Activated B cell treated with CpG ODN at 0.5 μM for 24 hours (primary cell): ENCODE measurements at regions not wholly inside any gene's neighbourhood (a gene's known extent, or its start where the extent isn't known, plus 50 kb on each side); places are given as distances from the start of the nearest gene placed in this dataset.
A peak's percentile ranks its signal among the peaks of the same experiment; 100 is the strongest.
"Not testable (repeated sequence)": the region's sequence is repeated elsewhere in the genome, so short reads cannot be mapped to it uniquely, and the experiment has no call there.

ENCODE experiments used
- ATAC-seq: fragments of 200-7000 bp; cut with Tn5 transposase; one replicate; pipeline ENCODE4 v1.10.0; 2021; ENCODE audit warnings: low read depth, mild to moderate bottlenecking, moderate library complexity
- CTCF ChIA-PET: fragments of 350-600 bp; sonication (Branson Sonifier 250); formaldehyde crosslinking; loops from one replicate; lab custom pipeline; 2021; ENCODE audit warnings: antibody characterized with exemption; lab: Charles Lee
- POLR2A ChIA-PET: fragments of 350-600 bp; sonication (Branson Sonifier 250); formaldehyde crosslinking; loops from one replicate; lab custom pipeline; 2021; ENCODE audit warnings: antibody characterized with exemption; lab: Charles Lee
- DNase-seq: peaks from one replicate; pipeline ENCODE4 v3.0.0; 2022
- H3K27ac Mint-ChIP-seq: one replicate; pipeline ENCODE4 v1.8.0; 2020; ENCODE audit warnings: mixed read lengths
- H3K27me3 Mint-ChIP-seq: one replicate; pipeline ENCODE4 v1.8.0; 2021; ENCODE audit warnings: mixed read lengths
- H3K36me3 Mint-ChIP-seq: one replicate; pipeline ENCODE4 v1.8.0; 2021; ENCODE audit warnings: low read depth, mixed read lengths
- H3K4me1 Mint-ChIP-seq: one replicate; pipeline ENCODE4 v1.8.0; 2021; ENCODE audit warnings: mixed read lengths
- H3K4me3 Mint-ChIP-seq: one replicate; pipeline ENCODE4 v1.8.0; 2020; ENCODE audit warnings: mild to moderate bottlenecking, mixed read lengths
- H3K9me3 Mint-ChIP-seq: one replicate; pipeline ENCODE4 v1.8.0; 2020; ENCODE audit warnings: mixed read lengths
- intact Hi-C: fragments of 100-400 bp; cut with micrococcal nuclease; formaldehyde crosslinking; loops from one replicate; pipeline ENCODE4 v1.15.1; 2024
- TF ChIP-seq, protein P1 (sequence below): fragments of 200-600 bp; IDR thresholded peaks from one replicate; pipeline ENCODE4 v1.8.0; 2022; ENCODE audit warnings: antibody characterized with exemption, mild to moderate bottlenecking

DNA sequence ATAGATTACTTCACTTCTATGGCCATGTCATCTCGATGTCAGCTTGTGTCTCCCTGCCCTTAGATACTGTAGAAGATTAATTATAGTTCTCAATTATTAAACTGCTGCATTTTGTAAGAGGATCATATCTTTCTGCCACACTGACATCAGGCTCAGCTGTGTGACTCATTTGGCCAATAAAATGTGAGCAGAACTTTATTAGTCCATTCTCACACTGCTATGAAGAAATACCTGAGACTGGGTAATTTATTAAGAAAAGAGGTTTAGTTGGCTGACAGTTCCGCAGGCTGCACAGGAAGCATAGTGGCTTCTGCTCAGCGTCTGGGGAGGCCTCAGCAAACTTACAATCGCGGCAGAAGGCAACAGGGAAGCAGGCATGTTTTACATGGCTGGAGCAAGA is 290.4 kb downstream of the RAD51AP2 start:
- H3K4me3 Mint-ChIP-seq, result no peak overlapping the region
- intact Hi-C loops, result no loop called here
- H3K4me1 Mint-ChIP-seq, result peaks cover 2% of the 10 kb centered on the region
- DNase-seq (no peak), ATAC-seq (no peak)
- H3K9me3 Mint-ChIP-seq, result peaks cover under 1% of the 10 kb centered on the region
- POLR2A ChIA-PET, result no interaction called here
- TF ChIP-seq, protein P1, sequence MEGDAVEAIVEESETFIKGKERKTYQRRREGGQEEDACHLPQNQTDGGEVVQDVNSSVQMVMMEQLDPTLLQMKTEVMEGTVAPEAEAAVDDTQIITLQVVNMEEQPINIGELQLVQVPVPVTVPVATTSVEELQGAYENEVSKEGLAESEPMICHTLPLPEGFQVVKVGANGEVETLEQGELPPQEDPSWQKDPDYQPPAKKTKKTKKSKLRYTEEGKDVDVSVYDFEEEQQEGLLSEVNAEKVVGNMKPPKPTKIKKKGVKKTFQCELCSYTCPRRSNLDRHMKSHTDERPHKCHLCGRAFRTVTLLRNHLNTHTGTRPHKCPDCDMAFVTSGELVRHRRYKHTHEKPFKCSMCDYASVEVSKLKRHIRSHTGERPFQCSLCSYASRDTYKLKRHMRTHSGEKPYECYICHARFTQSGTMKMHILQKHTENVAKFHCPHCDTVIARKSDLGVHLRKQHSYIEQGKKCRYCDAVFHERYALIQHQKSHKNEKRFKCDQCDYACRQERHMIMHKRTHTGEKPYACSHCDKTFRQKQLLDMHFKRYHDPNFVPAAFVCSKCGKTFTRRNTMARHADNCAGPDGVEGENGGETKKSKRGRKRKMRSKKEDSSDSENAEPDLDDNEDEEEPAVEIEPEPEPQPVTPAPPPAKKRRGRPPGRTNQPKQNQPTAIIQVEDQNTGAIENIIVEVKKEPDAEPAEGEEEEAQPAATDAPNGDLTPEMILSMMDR, result no peak
- CTCF ChIA-PET, result no interaction called here
- H3K27ac Mint-ChIP-seq, result no peak overlapping the region
- H3K27me3 Mint-ChIP-seq, result no peaks in the 10 kb centered on the region
- no peaks in the 10 kb centered on the region for H3K36me3 Mint-ChIP-seq

DNA sequence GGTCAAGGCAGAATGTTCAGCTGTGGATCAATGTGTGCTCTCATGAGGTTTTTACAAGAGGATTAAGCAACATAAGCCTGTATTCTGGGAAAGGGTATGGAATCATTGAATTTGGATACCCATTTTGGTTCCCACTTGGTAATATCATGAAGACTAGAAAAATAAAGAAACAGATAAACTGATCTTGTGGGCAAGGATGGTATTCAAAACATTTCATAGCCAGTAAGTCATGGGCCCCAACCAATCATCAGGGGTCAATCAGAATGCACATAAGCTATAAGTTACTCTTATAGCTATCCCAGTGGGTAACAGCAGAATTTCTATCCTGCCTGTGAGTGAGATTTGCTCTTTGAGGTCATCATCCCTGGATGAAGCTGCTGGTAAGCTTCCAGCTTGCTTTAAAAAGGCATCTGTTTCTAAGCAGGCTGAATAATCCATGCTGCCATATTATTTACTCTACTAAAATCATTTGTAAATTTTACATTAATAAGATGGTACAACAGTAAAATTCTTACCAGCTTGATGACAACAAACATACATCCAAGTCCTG is 291.2 kb downstream of the RAD51AP2 start:
- peaks cover 2% of the 10 kb centered on the region for H3K4me1 Mint-ChIP-seq
- ATAC-seq (no peak), DNase-seq (no peak)
- TF ChIP-seq, protein P1, result no peak
- H3K4me3 Mint-ChIP-seq, result no peak overlapping the region
- no peak overlapping the region for H3K27ac Mint-ChIP-seq
- no peaks in the 10 kb centered on the region for H3K9me3 Mint-ChIP-seq
- ChIA-PET CTCF (no interaction called here), POLR2A (no interaction called here)
- no peaks in the 10 kb centered on the region for H3K36me3 Mint-ChIP-seq
- intact Hi-C loops, result no loop called here
- no peaks in the 10 kb centered on the region for H3K27me3 Mint-ChIP-seq

DNA sequence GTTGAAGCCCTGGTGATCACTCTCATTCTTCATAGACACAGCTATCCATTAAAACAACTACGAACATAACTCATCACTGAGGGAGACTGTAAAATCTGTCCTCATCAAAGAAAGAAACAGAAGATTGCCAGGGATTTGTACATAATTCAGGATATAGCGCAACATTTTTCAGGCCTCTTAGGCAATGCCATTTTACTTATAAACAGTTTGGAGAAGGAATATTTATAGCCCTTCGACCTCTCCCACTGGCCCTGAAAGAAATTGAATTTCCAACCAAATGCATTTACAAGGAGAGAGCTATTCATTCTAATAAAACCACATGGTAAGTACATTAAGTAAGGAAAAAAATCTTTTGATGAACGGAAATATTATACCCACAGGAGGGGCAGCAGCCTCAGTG is 295.0 kb downstream of the RAD51AP2 start:
- Mint-ChIP-seq H3K9me3 (no peaks in the 10 kb centered on the region), H3K4me3 (no peak overlapping the region), H3K36me3 (no peaks in the 10 kb centered on the region), H3K4me1 (peaks cover 2% of the 10 kb centered on the region), H3K27ac (no peak overlapping the region), H3K27me3 (no peaks in the 10 kb centered on the region)
- DNase-seq (no peak), ATAC-seq (no peak)
- TF ChIP-seq, protein P1, result no peak
- intact Hi-C loops, result no loop called here
- CTCF ChIA-PET, result no interaction called here
- POLR2A ChIA-PET, result no interaction called here

DNA sequence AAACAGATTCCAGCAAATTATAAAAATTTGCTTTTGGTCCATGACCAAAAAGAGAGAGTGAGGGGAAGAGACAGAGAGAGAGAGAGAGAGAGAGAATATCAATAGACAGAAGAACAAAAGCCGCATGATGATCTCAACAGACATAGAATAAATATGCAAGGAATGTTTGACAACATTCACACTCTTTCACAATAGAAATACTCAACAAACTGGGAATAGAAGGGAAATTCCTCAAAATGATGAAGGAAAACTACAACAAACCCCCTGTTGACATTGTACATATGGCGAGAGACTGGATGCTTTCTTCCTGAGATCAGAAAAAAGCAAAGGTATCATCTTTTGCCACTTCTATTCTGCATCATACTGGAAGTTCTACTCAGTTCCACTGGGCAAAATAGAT is 309.7 kb downstream of the RAD51AP2 start:
- no peaks in the 10 kb centered on the region for H3K27me3 Mint-ChIP-seq
- H3K9me3 Mint-ChIP-seq, result peaks cover 7% of the 10 kb centered on the region
- H3K4me3 Mint-ChIP-seq, result no peak overlapping the region
- no peaks in the 10 kb centered on the region for H3K36me3 Mint-ChIP-seq
- intact Hi-C loops, result no loop called here
- DNase-seq (no peak), ATAC-seq (no peak)
- H3K4me1 Mint-ChIP-seq, result peaks cover 33% of the 10 kb centered on the region
- H3K27ac Mint-ChIP-seq, result no peak overlapping the region
- CTCF ChIA-PET, result no interaction called here
- POLR2A ChIA-PET, result no interaction called here
- TF ChIP-seq, protein P1, result no peak

DNA sequence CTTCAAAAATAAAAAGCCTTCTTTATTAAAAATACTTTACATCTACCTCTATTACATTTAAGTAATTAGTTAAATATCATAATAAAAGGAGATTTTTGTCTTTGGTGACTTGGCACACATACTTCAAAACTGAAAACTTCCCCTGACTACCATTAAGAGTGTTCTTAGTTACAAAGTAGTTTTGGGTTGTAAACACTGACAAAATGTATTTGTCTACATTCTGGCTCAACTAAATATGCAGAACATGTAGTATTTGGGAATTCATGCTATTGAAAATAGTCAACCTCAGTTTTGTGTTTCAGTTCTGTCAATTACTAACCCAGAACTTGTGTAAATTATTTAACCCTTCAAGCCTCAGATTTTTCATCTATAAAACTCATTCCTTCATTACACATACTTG is 311.5 kb downstream of the RAD51AP2 start:
- TF ChIP-seq, protein P1, result no peak
- Mint-ChIP-seq H3K36me3 (no peaks in the 10 kb centered on the region), H3K9me3 (peaks cover 7% of the 10 kb centered on the region), H3K4me1 (peaks cover 49% of the 10 kb centered on the region), H3K4me3 (no peak overlapping the region), H3K27ac (no peak overlapping the region), H3K27me3 (no peaks in the 10 kb centered on the region)
- POLR2A ChIA-PET, result no interaction called here
- CTCF ChIA-PET, result no interaction called here
- intact Hi-C loops, result no loop called here
- DNase-seq (no peak), ATAC-seq (no peak)

DNA sequence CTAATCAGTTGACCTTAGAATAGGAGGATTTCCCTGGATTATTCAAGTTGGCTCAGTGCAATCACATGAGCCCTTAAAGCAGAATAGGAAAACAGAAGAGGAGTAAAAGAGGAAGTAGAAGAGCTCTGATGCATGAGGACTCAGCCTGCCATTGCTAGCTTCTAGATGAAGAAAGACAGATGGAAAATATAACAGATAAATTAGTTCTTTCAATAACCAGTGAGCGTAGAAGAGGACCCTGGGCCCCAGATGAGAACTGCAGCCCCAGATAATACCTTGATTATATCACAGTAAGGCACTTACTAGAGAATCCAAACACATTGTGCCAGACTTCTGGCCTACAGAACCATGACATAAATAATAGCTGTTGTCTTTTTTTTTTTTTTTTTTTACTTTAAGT is 314.0 kb downstream of the RAD51AP2 start:
- H3K4me3 Mint-ChIP-seq, result not testable (repeated sequence)
- peaks cover 56% of the 10 kb centered on the region for H3K4me1 Mint-ChIP-seq

DNA sequence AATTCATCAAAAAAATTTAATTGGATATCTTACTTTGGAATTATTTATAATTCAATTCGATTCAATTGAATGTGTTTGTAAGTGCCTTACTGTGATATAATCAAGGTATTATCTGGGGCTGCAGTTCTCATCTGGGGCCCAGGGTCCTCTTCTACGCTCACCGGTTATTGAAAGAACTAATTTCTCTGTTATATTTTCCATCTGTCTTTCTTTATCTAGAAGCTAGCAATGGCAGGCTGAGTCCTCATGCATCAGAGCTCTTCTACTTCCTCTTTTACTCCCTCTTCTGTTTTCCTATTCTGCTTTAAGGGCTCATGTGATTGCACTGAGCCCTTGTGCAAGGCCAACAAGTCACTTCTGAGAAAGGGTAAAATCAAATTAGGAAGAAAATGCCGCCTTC is 315.6 kb downstream of the RAD51AP2 start:
- peak overlapping the region; percentile 84 for H3K27ac Mint-ChIP-seq
- POLR2A ChIA-PET, result not testable (repeated sequence)
- CTCF ChIA-PET, result interaction anchor here (0.9 kb wide), 1 partner anchor 25 kb away, joined by 3 read pairs; no protein-coding TSS in a partner anchor

More for the DNA sequence above, 314.0 kb downstream of the RAD51AP2 start:
- intact Hi-C loops, result loop anchor here (5.0 kb wide), 1 partner anchor 37 kb away; no protein-coding TSS in a partner anchor
- H3K27me3 Mint-ChIP-seq, H3K36me3 Mint-ChIP-seq, H3K9me3 Mint-ChIP-seq, CTCF ChIA-PET, DNase-seq: not testable (repeated sequence)
- peak; percentile 71 for ATAC-seq
- peak overlapping the region; percentile 80 for H3K27ac Mint-ChIP-seq
- POLR2A ChIA-PET, result interaction anchor here (0.6 to 1.2 kb wide), 3 partner anchors 80 to 579 kb away, joined by 3 to 6 read pairs (median 3); no protein-coding TSS in a partner anchor

More for the DNA sequence above, 315.6 kb downstream of the RAD51AP2 start:
- H3K4me1 Mint-ChIP-seq, result peaks cover 56% of the 10 kb centered on the region
- DNase-seq, H3K36me3 Mint-ChIP-seq, H3K27me3 Mint-ChIP-seq, H3K9me3 Mint-ChIP-seq: not testable (repeated sequence)
- peak overlapping the region; percentile 33 for H3K4me3 Mint-ChIP-seq
- intact Hi-C loops, result loop anchor here (2.0 to 5.0 kb wide), 2 partner anchors 35 to 242 kb away; no protein-coding TSS in a partner anchor
- peak; percentile 88 for ATAC-seq
